ENCODE measurements at regions not wholly inside any gene's neighbourhood (a gene's known extent, or its start where the extent isn't known, plus 50 kb on each side); places are given as distances from the start of the nearest gene placed in this dataset.

- H3K4me3 ChIP-seq (ENCODE audit: low read length in 3 of 3): no peak overlapping the region
- H3K9ac ChIP-seq (ENCODE audit: low read depth in 1 of 3, low read length in 3 of 3): no peak overlapping the region
- H3K27me3 ChIP-seq (ENCODE audit: control insufficient read depth in 3 of 3, insufficient read depth in 3 of 3, low read length in 3 of 3): peaks cover 0 to 3% (median 0%) of the 10 kb centered on the region in 3 donors
- H3K4me1 ChIP-seq (ENCODE audit: control insufficient read depth in 3 of 3, insufficient read depth in 3 of 3, low read length in 3 of 3): no peaks in the 10 kb centered on the region
- no peaks in the 10 kb centered on the region for H3K36me3 ChIP-seq (ENCODE audit: control insufficient read depth in 3 of 3, insufficient read depth in 3 of 3, low read length in 3 of 3)
- no peak overlapping the region for H3K27ac ChIP-seq (ENCODE audit: low read depth, low read length)
- no peaks in the 10 kb centered on the region for H3K9me3 ChIP-seq (ENCODE audit: control insufficient read depth in 3 of 3, low read length in 3 of 3)
Observed at GRCh38 chr2:12141618-12142258, 395.3 kb downstream of the LPIN1 start.

GRCh38 chr2:12151716-12152115 is 405.3 kb downstream of the LPIN1 start:
- Histone ChIP-seq H3K36me3 (ENCODE audit: control insufficient read depth in 3 of 3, insufficient read depth in 3 of 3, low read length in 3 of 3) (no peaks in the 10 kb centered on the region), H3K27ac (ENCODE audit: low read depth, low read length) (no peak overlapping the region), H3K4me3 (ENCODE audit: low read length in 3 of 3) (no peak overlapping the region), H3K27me3 (ENCODE audit: control insufficient read depth in 3 of 3, insufficient read depth in 3 of 3, low read length in 3 of 3) (no peaks in the 10 kb centered on the region), H3K9me3 (ENCODE audit: control insufficient read depth in 3 of 3, low read length in 3 of 3) (no peaks in the 10 kb centered on the region), H3K9ac (ENCODE audit: low read depth in 1 of 3, low read length in 3 of 3) (no peak overlapping the region), H3K4me1 (ENCODE audit: control insufficient read depth in 3 of 3, insufficient read depth in 3 of 3, low read length in 3 of 3) (peaks cover 0 to 6% (median 0%) of the 10 kb centered on the region in 3 donors)

DNA sequence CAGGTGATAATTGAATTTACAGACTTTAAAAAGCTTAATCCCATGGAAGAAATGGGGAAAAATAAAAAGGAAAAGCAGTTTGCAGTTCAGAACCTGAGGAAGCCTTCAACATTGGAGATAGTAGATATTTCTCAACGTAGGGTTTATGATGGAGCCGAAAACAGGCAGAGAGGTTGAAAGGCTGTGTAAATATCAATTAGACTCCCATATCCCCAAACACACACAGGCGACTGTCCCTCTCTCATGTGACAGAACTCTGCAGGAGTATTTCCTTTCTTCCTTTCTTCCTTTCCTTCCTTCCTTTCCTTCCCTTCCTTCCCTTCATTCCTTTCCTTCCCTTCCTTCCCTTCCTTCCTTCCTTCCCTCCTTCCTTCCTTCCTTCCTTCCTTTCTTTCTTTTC is 406.5 kb downstream of the LPIN1 start:
- Histone ChIP-seq H3K27ac (ENCODE audit: low read depth, low read length) (no peak overlapping the region), H3K36me3 (ENCODE audit: control insufficient read depth in 3 of 3, insufficient read depth in 3 of 3, low read length in 3 of 3) (no peaks in the 10 kb centered on the region), H3K4me3 (ENCODE audit: low read length in 3 of 3) (no peak overlapping the region), H3K9me3 (ENCODE audit: control insufficient read depth in 3 of 3, low read length in 3 of 3) (no peaks in the 10 kb centered on the region), H3K27me3 (ENCODE audit: control insufficient read depth in 3 of 3, insufficient read depth in 3 of 3, low read length in 3 of 3) (no peaks in the 10 kb centered on the region), H3K4me1 (ENCODE audit: control insufficient read depth in 3 of 3, insufficient read depth in 3 of 3, low read length in 3 of 3) (peaks cover 0 to 6% (median 0%) of the 10 kb centered on the region in 3 donors), H3K9ac (ENCODE audit: low read depth in 1 of 3, low read length in 3 of 3) (no peak overlapping the region)

DNA sequence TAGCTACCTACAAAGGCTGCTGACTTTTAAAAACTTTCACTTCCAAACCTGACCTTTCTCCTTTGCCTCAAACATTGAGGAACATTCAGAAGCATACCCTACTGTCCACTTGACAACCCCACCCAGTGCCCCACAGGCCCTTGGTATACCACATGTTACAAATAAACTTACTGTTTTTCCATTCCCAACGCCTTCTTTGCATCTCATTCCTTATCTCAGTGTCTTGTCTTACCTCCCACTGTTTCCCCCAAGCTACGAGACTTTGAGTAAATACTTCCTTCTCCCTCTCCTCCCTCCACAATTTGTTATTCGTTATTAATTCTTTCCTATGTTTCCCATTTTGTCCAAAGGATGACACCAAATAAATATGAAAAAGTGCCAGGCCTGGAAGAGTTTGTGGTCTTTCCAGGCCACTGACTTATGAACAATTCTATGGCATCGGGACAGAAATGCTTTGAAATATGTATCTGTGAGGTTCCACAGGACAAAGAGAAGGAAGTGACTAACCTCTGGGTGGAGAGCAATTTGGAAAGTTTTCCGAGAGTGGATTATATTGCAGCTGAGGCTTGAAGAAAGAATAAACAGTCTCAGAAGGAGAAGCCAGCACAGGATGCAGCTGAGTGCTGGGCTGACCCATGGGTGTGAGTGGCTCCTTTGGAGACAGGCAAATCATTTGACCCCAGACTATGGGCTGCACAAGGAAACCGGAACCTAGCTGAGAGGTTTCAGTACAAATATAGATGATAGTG is 409.0 kb downstream of the LPIN1 start:
- Histone ChIP-seq H3K4me1 (ENCODE audit: control insufficient read depth in 3 of 3, insufficient read depth in 3 of 3, low read length in 3 of 3) (peaks cover 0 to 6% (median 0%) of the 10 kb centered on the region in 3 donors), H3K9me3 (ENCODE audit: control insufficient read depth in 3 of 3, low read length in 3 of 3) (no peaks in the 10 kb centered on the region), H3K36me3 (ENCODE audit: control insufficient read depth in 3 of 3, insufficient read depth in 3 of 3, low read length in 3 of 3) (no peaks in the 10 kb centered on the region), H3K27ac (ENCODE audit: low read depth, low read length) (no peak overlapping the region), H3K27me3 (ENCODE audit: control insufficient read depth in 3 of 3, insufficient read depth in 3 of 3, low read length in 3 of 3) (no peaks in the 10 kb centered on the region), H3K4me3 (ENCODE audit: low read length in 3 of 3) (no peak overlapping the region), H3K9ac (ENCODE audit: low read depth in 1 of 3, low read length in 3 of 3) (no peak overlapping the region)

- Histone ChIP-seq H3K4me1 (ENCODE audit: control insufficient read depth in 3 of 3, insufficient read depth in 3 of 3, low read length in 3 of 3) (peaks cover 0 to 6% (median 0%) of the 10 kb centered on the region in 3 donors), H3K36me3 (ENCODE audit: control insufficient read depth in 3 of 3, insufficient read depth in 3 of 3, low read length in 3 of 3) (no peaks in the 10 kb centered on the region), H3K4me3 (ENCODE audit: low read length in 3 of 3) (no peak overlapping the region), H3K27me3 (ENCODE audit: control insufficient read depth in 3 of 3, insufficient read depth in 3 of 3, low read length in 3 of 3) (peaks cover 0 to 1% (median 0%) of the 10 kb centered on the region in 3 donors), H3K9ac (ENCODE audit: low read depth in 1 of 3, low read length in 3 of 3) (no peak overlapping the region), H3K27ac (ENCODE audit: low read depth, low read length) (no peak overlapping the region), H3K9me3 (ENCODE audit: control insufficient read depth in 3 of 3, low read length in 3 of 3) (no peaks in the 10 kb centered on the region)
Observed at GRCh38 chr2:12156349-12156748, 409.9 kb downstream of the LPIN1 start.

DNA sequence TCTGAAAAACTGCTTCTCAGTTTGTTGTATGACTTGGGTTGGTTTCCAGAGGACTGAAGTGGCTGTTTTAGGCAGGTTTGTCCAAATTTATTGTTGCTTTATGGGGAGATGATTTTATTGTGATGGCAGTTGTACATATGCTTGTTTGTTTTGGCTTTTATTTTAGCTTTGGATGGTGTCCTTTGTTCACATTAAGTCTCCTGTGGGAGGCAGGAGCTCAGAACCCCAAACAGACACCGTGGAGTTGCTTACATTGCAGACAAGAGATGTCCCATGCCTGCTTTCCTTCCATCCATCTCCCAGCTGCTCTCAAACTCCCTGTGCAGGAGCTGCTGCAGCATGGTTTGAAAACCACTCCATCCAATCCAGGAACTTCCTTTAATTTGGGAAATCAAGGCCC is 414.7 kb downstream of the LPIN1 start:
- no peaks in the 10 kb centered on the region for H3K9me3 ChIP-seq (ENCODE audit: control insufficient read depth in 3 of 3, low read length in 3 of 3)
- H3K27me3 ChIP-seq (ENCODE audit: control insufficient read depth in 3 of 3, insufficient read depth in 3 of 3, low read length in 3 of 3): peaks cover 0 to 2% (median 0%) of the 10 kb centered on the region in 3 donors
- H3K27ac ChIP-seq (ENCODE audit: low read depth, low read length): no peak overlapping the region
- H3K4me3 ChIP-seq (ENCODE audit: low read length in 3 of 3): no peak overlapping the region
- peaks cover 0 to 2% (median 0%) of the 10 kb centered on the region in 3 donors for H3K4me1 ChIP-seq (ENCODE audit: control insufficient read depth in 3 of 3, insufficient read depth in 3 of 3, low read length in 3 of 3)
- H3K36me3 ChIP-seq (ENCODE audit: control insufficient read depth in 3 of 3, insufficient read depth in 3 of 3, low read length in 3 of 3): no peaks in the 10 kb centered on the region
- H3K9ac ChIP-seq (ENCODE audit: low read depth in 1 of 3, low read length in 3 of 3): no peak overlapping the region

DNA sequence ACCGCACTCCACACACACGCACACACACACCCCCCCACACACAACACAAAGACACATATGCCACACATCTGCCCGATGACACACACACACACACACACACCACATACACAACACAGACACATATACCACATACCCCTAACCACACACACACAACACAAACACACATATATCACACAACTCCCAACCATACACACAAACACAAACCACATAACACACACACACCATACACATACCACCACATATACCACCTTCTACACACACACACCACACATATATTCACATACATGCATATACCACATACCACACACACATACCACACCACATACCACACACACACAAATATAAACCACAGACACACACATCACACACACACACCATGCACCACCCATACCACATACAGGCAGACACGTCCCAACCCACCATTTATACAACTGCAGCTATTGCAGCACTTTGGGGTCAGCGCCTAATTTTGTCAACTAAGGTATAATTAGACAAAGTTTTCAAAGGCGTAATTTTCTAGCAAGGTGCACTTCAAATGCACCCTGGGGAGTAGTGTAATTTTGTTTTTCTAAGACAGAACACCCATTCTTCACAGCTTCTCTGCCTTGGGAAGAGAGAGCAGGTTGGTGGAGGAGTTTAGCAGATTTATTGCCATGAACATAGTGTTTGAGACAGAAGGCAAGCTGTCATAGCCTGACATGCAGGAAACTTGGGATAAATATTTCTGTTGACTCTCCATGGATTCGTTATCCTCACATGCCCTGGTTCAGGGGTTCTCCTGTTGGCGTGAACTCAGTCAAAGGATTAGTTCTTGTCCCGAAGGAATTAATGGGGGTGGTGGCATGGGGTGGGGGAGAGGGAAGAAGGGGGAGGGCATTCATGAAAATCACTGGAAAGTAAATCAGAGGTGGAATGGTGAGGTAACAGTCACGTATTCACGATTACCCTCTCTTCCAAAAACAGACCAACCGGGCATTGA is 416.1 kb downstream of the LPIN1 start:
- no peaks in the 10 kb centered on the region for H3K9me3 ChIP-seq (ENCODE audit: control insufficient read depth in 3 of 3, low read length in 3 of 3)
- no peak overlapping the region for H3K4me3 ChIP-seq (ENCODE audit: low read length in 3 of 3)
- no peak overlapping the region for H3K27ac ChIP-seq (ENCODE audit: low read depth, low read length)
- peaks cover 0 to 2% (median 0%) of the 10 kb centered on the region in 3 donors for H3K27me3 ChIP-seq (ENCODE audit: control insufficient read depth in 3 of 3, insufficient read depth in 3 of 3, low read length in 3 of 3)
- no peaks in the 10 kb centered on the region for H3K36me3 ChIP-seq (ENCODE audit: control insufficient read depth in 3 of 3, insufficient read depth in 3 of 3, low read length in 3 of 3)
- no peaks in the 10 kb centered on the region for H3K4me1 ChIP-seq (ENCODE audit: control insufficient read depth in 3 of 3, insufficient read depth in 3 of 3, low read length in 3 of 3)
- H3K9ac ChIP-seq (ENCODE audit: low read depth in 1 of 3, low read length in 3 of 3): no peak overlapping the region

DNA sequence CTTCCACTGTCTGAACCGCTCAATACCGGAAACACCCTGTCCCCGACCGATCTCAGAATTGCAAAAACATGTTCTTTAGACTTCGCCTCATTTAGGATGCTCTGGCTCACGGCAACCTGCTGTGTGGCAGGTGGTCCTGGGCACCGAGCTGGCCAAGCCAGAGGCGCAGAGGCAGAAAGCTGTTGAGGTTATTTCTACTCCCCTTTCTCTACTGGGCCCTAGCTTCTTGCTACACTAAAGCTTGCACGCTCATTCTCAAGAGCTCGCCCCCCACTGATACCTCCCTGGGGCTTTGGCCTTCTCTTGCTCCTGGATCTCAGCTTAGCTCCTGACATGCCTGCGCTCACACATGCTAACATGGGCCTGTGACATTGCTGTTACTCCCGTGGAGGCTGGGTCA is 417.4 kb downstream of the LPIN1 start:
- no peak overlapping the region for H3K9ac ChIP-seq (ENCODE audit: low read depth in 1 of 3, low read length in 3 of 3)
- H3K36me3 ChIP-seq (ENCODE audit: control insufficient read depth in 3 of 3, insufficient read depth in 3 of 3, low read length in 3 of 3): no peaks in the 10 kb centered on the region
- peaks cover 0 to 2% (median 0%) of the 10 kb centered on the region in 3 donors for H3K27me3 ChIP-seq (ENCODE audit: control insufficient read depth in 3 of 3, insufficient read depth in 3 of 3, low read length in 3 of 3)
- H3K4me1 ChIP-seq (ENCODE audit: control insufficient read depth in 3 of 3, insufficient read depth in 3 of 3, low read length in 3 of 3): peaks cover 5 to 9% (median 5%) of the 10 kb centered on the region in 3 donors
- no peaks in the 10 kb centered on the region for H3K9me3 ChIP-seq (ENCODE audit: control insufficient read depth in 3 of 3, low read length in 3 of 3)
- H3K4me3 ChIP-seq (ENCODE audit: low read length in 3 of 3): no peak overlapping the region
- H3K27ac ChIP-seq (ENCODE audit: low read depth, low read length): no peak overlapping the region

DNA sequence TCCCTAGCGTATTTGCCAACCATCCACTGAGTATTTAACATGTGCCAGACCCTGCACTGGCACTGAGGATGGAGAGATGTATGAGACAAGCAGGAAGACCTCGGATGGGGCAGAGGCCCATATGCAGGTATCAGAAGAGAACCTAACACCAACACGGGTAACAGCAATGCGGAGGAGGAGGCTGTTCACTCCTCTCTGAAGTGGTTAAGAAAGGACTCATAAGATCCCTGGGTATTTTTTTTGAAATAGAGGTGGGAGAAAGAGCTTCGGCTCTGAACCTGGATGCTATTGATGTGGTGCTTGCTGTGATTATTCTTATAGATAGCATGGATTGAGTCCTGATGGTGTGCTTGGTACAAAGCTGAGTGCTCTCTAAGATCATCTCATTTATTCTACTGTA is 418.3 kb downstream of the LPIN1 start:
- H3K27me3 ChIP-seq (ENCODE audit: control insufficient read depth in 3 of 3, insufficient read depth in 3 of 3, low read length in 3 of 3): peaks cover 0 to 2% (median 0%) of the 10 kb centered on the region in 3 donors
- H3K4me3 ChIP-seq (ENCODE audit: low read length in 3 of 3): no peak overlapping the region
- peaks cover 12 to 15% (median 13%) of the 10 kb centered on the region in 3 donors for H3K4me1 ChIP-seq (ENCODE audit: control insufficient read depth in 3 of 3, insufficient read depth in 3 of 3, low read length in 3 of 3)
- H3K9me3 ChIP-seq (ENCODE audit: control insufficient read depth in 3 of 3, low read length in 3 of 3): no peaks in the 10 kb centered on the region
- no peak overlapping the region for H3K9ac ChIP-seq (ENCODE audit: low read depth in 1 of 3, low read length in 3 of 3)
- no peaks in the 10 kb centered on the region for H3K36me3 ChIP-seq (ENCODE audit: control insufficient read depth in 3 of 3, insufficient read depth in 3 of 3, low read length in 3 of 3)
- H3K27ac ChIP-seq (ENCODE audit: low read depth, low read length): no peak overlapping the region

Measured in skeletal muscle tissue (tissue), 3 donors.